ENCODE measurements at regions not wholly inside any gene's neighbourhood (a gene's known extent, or its start where the extent isn't known, plus 50 kb on each side); places are given as distances from the start of the nearest gene placed in this dataset.
A peak's percentile ranks its signal among the peaks of the same experiment; 100 is the strongest.

DNA sequence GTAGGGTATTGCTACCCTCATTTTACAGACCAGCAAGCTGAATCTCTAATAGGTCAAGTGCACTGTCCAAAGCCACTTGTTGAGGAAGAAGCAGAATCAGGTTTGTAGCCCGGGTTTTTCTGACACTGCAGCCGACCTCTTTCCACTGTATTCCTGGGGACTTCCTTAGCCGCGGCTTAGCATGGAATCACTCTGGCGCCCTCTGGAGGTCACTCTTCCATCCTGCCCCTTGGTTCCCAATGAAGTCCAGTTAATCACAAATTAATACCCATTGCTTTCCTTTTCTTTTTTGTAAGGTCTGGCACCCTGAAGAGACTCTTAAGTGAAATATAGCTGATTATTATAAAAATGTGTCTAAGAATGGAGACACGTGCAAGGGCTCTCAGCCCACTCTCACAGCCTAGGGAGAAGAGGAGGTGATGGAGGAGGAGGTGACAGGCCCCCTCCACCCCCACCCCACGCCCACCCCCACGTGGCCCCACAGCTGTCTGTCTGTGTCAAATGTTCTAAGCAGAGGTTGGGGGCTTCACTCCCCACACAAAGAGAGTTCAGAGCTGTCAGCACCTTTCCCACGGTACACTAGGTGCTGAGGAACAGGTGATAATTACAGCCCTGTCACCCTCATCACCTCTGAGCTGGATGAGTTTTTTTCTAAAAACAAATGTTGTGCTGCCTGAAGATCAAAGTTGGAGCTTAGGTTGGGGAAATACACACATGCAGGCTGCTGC is 57.7 kb upstream of the DRD2 start:
- Mint-ChIP-seq H3K27ac (no peak overlapping the region), H3K4me1 (peaks cover 0 to 6% of the 10 kb centered on the region in 2 donors), H3K36me3 (no peaks in the 10 kb centered on the region), H3K27me3 (ENCODE audit: low read depth in 2 of 2) (peaks cover 27 to 35% of the 10 kb centered on the region in 2 donors), H3K9me3 (no peaks in the 10 kb centered on the region), H3K4me3 (no peak overlapping the region)
- no peaks in the 10 kb centered on the region for H3K36me3 ChIP-seq (ENCODE audit: control insufficient read depth, insufficient read depth, low read length)
- ATAC-seq (peak in 2 of 3 donors; percentile 52 to 71), DNase-seq (peak; percentile 36 to 75)
- intact Hi-C loops (cut with micrococcal nuclease), result loop anchor here (5.0 kb wide), 1 partner anchor 946 kb away; no protein-coding TSS in a partner anchor
- no peaks in the 10 kb centered on the region for H3K9me3 ChIP-seq (ENCODE audit: control insufficient read depth, insufficient read depth, low read length)
- no peak overlapping the region for H3K27ac ChIP-seq (ENCODE audit: low read length)
- 11% methylated on average over 6 of the region's 9 CpGs for WGBS (ENCODE audit: insufficient coverage)
- H3K4me1 ChIP-seq (ENCODE audit: control insufficient read depth, insufficient read depth, low read length), result no peaks in the 10 kb centered on the region
- TF ChIP-seq, protein P1, sequence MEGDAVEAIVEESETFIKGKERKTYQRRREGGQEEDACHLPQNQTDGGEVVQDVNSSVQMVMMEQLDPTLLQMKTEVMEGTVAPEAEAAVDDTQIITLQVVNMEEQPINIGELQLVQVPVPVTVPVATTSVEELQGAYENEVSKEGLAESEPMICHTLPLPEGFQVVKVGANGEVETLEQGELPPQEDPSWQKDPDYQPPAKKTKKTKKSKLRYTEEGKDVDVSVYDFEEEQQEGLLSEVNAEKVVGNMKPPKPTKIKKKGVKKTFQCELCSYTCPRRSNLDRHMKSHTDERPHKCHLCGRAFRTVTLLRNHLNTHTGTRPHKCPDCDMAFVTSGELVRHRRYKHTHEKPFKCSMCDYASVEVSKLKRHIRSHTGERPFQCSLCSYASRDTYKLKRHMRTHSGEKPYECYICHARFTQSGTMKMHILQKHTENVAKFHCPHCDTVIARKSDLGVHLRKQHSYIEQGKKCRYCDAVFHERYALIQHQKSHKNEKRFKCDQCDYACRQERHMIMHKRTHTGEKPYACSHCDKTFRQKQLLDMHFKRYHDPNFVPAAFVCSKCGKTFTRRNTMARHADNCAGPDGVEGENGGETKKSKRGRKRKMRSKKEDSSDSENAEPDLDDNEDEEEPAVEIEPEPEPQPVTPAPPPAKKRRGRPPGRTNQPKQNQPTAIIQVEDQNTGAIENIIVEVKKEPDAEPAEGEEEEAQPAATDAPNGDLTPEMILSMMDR (IDR thresholded peaks at IDR 0.05), result peak; percentile 73
- no peak overlapping the region for H3K4me3 ChIP-seq (ENCODE audit: low read length)
- no peaks in the 10 kb centered on the region for H3K27me3 ChIP-seq (ENCODE audit: control insufficient read depth, insufficient read depth, low read length)

DNA sequence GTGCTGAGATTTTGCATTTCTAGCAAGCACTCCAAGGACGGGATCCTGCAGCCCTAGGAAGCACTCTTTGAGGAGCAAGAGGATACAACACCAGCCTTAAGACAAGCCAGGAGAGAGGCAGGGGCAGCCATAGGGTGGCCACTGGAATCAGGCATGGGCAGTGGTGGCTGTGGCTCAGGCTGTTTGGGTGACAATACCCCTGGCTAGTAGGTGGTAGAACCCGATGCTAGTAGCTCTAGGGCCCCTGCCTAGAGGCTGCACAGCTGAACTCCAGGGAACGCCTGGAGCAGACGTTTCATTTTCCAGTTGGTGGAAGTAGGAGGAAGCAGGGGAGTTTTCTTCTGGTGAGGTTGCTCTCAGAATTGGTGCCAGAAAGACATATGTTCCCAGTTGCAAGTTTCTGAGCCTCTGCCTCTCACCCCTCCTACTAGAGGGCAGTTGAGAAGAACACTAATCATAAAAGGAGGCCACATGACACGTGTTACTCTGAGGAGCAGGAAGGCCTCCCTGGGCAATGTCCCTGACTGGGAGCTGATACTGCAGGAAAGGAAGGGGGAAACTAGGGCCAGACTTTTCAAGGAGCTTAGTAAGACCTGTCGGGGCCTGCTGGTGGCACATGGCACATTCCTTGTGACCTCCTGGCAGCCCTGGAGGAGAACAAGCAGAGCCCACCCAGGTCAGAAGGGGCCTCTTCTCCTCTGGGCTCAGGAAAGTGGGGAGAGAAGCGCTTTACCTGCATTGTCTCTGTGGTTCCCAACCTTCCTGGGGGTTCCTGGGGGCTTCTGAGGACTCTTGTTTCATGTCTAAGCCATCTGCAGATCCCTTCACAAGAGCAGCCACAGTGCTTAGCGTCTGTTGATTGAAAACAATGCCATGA is 56.6 kb upstream of the DRD2 start:
- no peaks in the 10 kb centered on the region for H3K9me3 ChIP-seq (ENCODE audit: control insufficient read depth, insufficient read depth, low read length)
- WGBS (ENCODE audit: insufficient coverage), result 68% methylated on average over 8 of the region's 8 CpGs
- no peaks in the 10 kb centered on the region for H3K36me3 Mint-ChIP-seq

DNA sequence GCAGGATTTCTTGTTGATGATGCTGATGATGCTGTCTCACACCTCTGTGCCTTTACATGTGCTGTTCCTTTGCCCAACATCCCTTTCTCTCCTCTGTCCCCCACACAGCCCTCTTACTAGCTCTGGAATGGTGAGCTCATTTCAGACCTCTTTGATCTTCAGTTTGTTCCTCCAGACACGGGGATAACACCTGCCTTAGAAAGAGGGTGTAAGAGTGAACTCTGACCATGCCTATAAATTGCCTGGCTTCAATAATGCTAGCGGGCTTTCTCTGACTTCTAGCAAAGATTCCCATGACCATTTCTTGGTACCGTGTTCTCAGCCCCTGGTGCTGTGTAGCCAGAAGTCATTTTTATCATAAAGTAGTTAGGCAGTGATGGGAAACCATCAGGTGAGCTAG is 55.9 kb upstream of the DRD2 start:
- intact Hi-C loops (cut with micrococcal nuclease), result loop anchor here (5.0 kb wide), 1 partner anchor 944 kb away; no protein-coding TSS in a partner anchor
- no peak for ATAC-seq
- Mint-ChIP-seq H3K27me3 (ENCODE audit: low read depth in 2 of 2) (peaks cover 27 to 35% of the 10 kb centered on the region in 2 donors), H3K36me3 (no peaks in the 10 kb centered on the region), H3K4me3 (no peak overlapping the region), H3K27ac (no peak overlapping the region), H3K4me1 (peaks cover 0 to 6% of the 10 kb centered on the region in 2 donors), H3K9me3 (no peaks in the 10 kb centered on the region)
- H3K27ac ChIP-seq (ENCODE audit: low read length), result no peak overlapping the region
- no peaks in the 10 kb centered on the region for H3K36me3 ChIP-seq (ENCODE audit: control insufficient read depth, insufficient read depth, low read length)
- H3K4me3 ChIP-seq (ENCODE audit: low read length), result no peak overlapping the region
- no peaks in the 10 kb centered on the region for H3K27me3 ChIP-seq (ENCODE audit: control insufficient read depth, insufficient read depth, low read length)
- DNase-seq, result no peak
- 61% methylated on average over 3 of the region's 3 CpGs for WGBS (ENCODE audit: insufficient coverage)
- no peaks in the 10 kb centered on the region for H3K9me3 ChIP-seq (ENCODE audit: control insufficient read depth, insufficient read depth, low read length)
- TF ChIP-seq, protein P1 (IDR thresholded peaks at IDR 0.05), result no peak
- no peaks in the 10 kb centered on the region for H3K4me1 ChIP-seq (ENCODE audit: control insufficient read depth, insufficient read depth, low read length)

More for the DNA sequence above, 56.6 kb upstream of the DRD2 start:
- Histone ChIP-seq H3K27me3 (ENCODE audit: control insufficient read depth, insufficient read depth, low read length) (no peaks in the 10 kb centered on the region), H3K4me1 (ENCODE audit: control insufficient read depth, insufficient read depth, low read length) (no peaks in the 10 kb centered on the region), H3K27ac (ENCODE audit: low read length) (no peak overlapping the region), H3K4me3 (ENCODE audit: low read length) (no peak overlapping the region), H3K36me3 (ENCODE audit: control insufficient read depth, insufficient read depth, low read length) (no peaks in the 10 kb centered on the region)
- Mint-ChIP-seq H3K4me3 (no peak overlapping the region), H3K9me3 (no peaks in the 10 kb centered on the region), H3K27me3 (ENCODE audit: low read depth in 2 of 2) (peaks cover 27 to 35% of the 10 kb centered on the region in 2 donors), H3K4me1 (peaks cover 0 to 6% of the 10 kb centered on the region in 2 donors), H3K27ac (no peak overlapping the region)
- TF ChIP-seq, protein P1 (IDR thresholded peaks at IDR 0.05), result no peak
- intact Hi-C loops (cut with micrococcal nuclease), result loop anchor here (5.0 kb wide), 1 partner anchor 945 kb away; no protein-coding TSS in a partner anchor
- no peak for ATAC-seq
- no peak for DNase-seq

All from natural killer cell (primary cell).